HUES6 (cell line): ENCODE measurements at regions not wholly inside any gene's neighbourhood (a gene's known extent, or its start where the extent isn't known, plus 50 kb on each side); places are given as distances from the start of the nearest gene placed in this dataset.

ENCODE experiments used
- H3K27ac ChIP-seq: 2 replicates; pipeline ENCODE4 v1.7.0; 2013; ENCODE audit warnings: low read depth, mild to moderate bottlenecking, low read length, inconsistent platforms
- H3K27me3 ChIP-seq: 2 replicates; pipeline ENCODE4 v1.6.1; 2013; ENCODE audit warnings: low read length; ENCODE audit not compliant: control insufficient read depth, insufficient read depth
- H3K36me3 ChIP-seq: 2 replicates; pipeline ENCODE4 v1.6.1; 2013; ENCODE audit warnings: low read length; ENCODE audit not compliant: control insufficient read depth, insufficient read depth
- H3K4me1 ChIP-seq: 2 replicates; pipeline ENCODE4 v1.6.1; 2013; ENCODE audit warnings: low read length; ENCODE audit not compliant: control insufficient read depth, insufficient read depth
- H3K4me3 ChIP-seq: 2 replicates; pipeline ENCODE4 v1.5.1; 2013; ENCODE audit warnings: low read depth, low read length
- H3K9ac ChIP-seq: one replicate; pipeline ENCODE4 v1.6.1; 2013; ENCODE audit warnings: mild to moderate bottlenecking, low read length
- H3K9me3 ChIP-seq: 2 replicates; pipeline ENCODE4 v1.6.1; 2013; ENCODE audit warnings: low read depth, low read length; ENCODE audit not compliant: control insufficient read depth, insufficient read depth

GRCh38 chr11:37830529-37830928 lies 1232.5 kb upstream of the RAG2 start:
- Histone ChIP-seq H3K36me3 (no peaks in the 10 kb centered on the region), H3K9ac (no peak overlapping the region), H3K9me3 (no peaks in the 10 kb centered on the region), H3K4me3 (no peak overlapping the region), H3K27me3 (no peaks in the 10 kb centered on the region), H3K27ac (no peak overlapping the region), H3K4me1 (no peaks in the 10 kb centered on the region)

DNA sequence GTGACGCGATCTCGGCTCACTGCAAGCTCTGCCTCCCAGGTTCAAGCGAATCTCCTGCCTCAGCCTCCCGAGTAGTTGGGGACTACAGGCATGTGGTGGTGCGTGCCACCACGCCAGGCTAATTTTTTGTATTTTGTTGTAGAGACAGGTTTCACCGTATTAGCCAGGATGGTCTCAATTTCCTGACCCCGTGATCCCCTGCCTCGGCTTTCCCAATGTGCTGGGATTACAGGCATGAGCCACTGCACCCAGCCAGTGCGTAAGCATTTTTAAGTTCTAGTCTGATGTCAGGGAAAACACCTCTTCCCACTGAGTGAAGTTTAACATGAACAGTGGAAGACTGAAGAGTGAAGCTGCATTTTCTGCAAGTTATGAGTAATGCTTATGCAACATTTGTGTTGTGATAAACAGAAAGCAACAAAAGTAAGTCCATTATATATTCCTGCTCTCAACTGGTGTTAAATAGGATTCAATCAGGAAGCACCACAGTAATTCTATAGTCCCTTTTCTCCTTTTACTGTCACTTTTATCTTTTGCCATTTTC lies 1219.8 kb upstream of the RAG2 start:
- Histone ChIP-seq H3K4me3 (no peak overlapping the region), H3K9ac (no peak overlapping the region), H3K4me1 (peaks cover 2% of the 10 kb centered on the region; the same call in 1 of the 2 replicates), H3K27ac (no peak overlapping the region), H3K27me3 (no peaks in the 10 kb centered on the region), H3K9me3 (no peaks in the 10 kb centered on the region), H3K36me3 (no peaks in the 10 kb centered on the region)

DNA sequence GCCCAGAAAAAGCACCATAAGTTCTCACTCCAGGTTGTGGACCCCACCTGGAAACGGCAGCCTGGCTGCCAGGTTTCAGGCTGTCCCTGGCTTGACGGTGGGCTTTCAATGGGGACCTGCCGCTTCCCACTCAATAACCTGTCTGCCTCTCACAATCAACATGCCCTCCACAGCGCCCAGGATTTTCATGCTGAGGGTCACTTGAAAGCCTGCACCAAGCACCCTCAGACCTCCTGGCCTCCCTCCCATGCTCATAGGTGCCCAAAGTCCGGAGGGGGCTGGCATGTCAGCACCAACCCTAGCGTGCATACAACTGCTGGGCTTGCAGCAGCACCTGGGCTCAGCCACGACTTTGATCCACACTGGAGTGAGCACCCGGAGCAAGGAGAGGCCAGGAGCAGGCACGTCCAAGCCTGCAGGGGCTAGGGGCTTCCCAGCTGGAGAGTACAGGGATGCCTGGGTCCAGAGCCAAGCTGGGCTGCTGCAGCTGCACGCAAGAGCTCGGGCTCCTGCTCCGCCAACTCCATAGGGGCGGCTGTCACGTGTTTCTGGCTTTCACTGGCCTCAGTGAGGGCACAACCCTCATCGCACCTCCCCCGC lies 1214.3 kb upstream of the RAG2 start:
- Histone ChIP-seq H3K9ac (no peak overlapping the region), H3K27ac (no peak overlapping the region), H3K9me3 (no peaks in the 10 kb centered on the region), H3K4me1 (peaks cover 6% of the 10 kb centered on the region; the same call in 1 of the 2 replicates), H3K36me3 (no peaks in the 10 kb centered on the region), H3K27me3 (no peaks in the 10 kb centered on the region), H3K4me3 (no peak overlapping the region)

GRCh38 chr11:37811349-37811748 lies 1213.3 kb upstream of the RAG2 start:
- no peaks in the 10 kb centered on the region for H3K9me3 ChIP-seq
- no peak overlapping the region for H3K9ac ChIP-seq
- no peak overlapping the region for H3K27ac ChIP-seq
- no peaks in the 10 kb centered on the region for H3K36me3 ChIP-seq
- no peak overlapping the region for H3K4me3 ChIP-seq
- no peaks in the 10 kb centered on the region for H3K27me3 ChIP-seq
- peaks cover 6% of the 10 kb centered on the region; the same call in 1 of the 2 replicates for H3K4me1 ChIP-seq

GRCh38 chr11:37804666-37805065 lies 1206.6 kb upstream of the RAG2 start:
- no peaks in the 10 kb centered on the region for H3K9me3 ChIP-seq
- H3K4me1 ChIP-seq: no peaks in the 10 kb centered on the region
- H3K9ac ChIP-seq: no peak overlapping the region
- no peaks in the 10 kb centered on the region for H3K36me3 ChIP-seq
- H3K27ac ChIP-seq: no peak overlapping the region
- no peaks in the 10 kb centered on the region for H3K27me3 ChIP-seq
- no peak overlapping the region for H3K4me3 ChIP-seq

DNA sequence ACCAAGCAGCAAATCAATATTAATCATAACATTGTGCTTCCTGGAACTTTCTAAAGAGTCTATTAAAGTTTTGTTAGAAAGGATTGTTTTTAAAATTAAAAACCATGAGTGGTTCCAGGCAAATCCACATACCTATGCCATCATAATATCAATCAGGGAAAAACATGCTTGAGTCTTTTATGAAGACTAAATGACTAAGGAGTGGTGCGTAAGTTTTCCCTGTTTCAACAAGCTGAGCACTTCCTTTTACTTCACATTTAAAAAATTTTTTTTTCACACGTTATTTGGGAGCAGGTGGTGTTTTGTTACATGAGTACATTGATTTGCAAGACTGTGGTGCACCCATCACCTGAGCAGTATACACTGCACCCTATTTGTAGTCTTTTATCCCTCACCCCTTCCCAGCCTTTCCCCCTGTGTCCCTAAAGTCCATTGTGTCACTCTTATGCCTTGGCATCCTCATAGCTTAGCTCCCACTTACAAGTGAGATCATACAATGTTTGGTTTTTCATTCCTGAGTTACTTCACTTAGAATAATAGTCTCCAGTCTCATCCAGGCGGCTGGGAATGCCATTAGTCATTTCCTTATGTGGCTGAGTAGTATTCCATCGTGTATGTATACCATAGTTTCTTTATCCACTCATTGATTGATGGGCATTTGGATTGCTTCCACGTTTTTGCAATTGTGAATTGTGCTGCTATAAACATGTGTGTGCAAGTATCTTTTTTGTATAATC lies 1190.3 kb upstream of the RAG2 start:
- H3K4me3 ChIP-seq: no peak overlapping the region
- H3K27me3 ChIP-seq: no peaks in the 10 kb centered on the region
- H3K9ac ChIP-seq: no peak overlapping the region
- no peaks in the 10 kb centered on the region for H3K4me1 ChIP-seq
- no peaks in the 10 kb centered on the region for H3K36me3 ChIP-seq
- H3K27ac ChIP-seq: no peak overlapping the region
- 0 out of 2 replicates have a peak, but pooled peaks cover 3% of the 10 kb centered on the region for H3K9me3 ChIP-seq

DNA sequence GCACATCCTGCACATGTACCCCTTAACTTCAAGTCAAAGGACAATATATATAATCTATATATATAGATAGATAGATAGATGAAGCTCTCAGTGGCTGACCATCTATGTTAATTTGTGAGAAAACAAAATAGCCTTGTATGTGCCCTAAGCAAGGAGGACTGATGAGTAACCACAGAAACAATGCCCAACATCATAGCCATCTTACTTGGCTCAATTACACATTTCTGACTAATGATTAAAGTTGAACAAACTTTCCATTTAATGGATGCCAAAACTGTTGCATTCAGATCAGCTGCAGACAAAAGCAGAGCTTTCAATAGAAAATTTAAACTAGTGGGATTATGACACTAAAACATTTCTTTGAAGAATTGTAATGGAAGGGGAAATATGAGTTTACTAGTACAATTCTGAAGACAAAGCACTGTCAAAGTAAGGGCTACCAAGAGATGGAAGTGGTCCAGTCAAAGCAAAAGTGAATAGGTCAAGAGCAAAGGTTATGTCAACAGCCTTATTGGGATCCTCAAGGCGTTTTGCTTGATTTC lies 1188.2 kb upstream of the RAG2 start:
- no peak overlapping the region for H3K4me3 ChIP-seq
- no peaks in the 10 kb centered on the region for H3K27me3 ChIP-seq
- no peaks in the 10 kb centered on the region for H3K4me1 ChIP-seq
- H3K9ac ChIP-seq: no peak overlapping the region
- peaks cover 10% of the 10 kb centered on the region; the same call in 1 of the 2 replicates for H3K9me3 ChIP-seq
- H3K27ac ChIP-seq: no peak overlapping the region
- no peaks in the 10 kb centered on the region for H3K36me3 ChIP-seq

GRCh38 chr11:37774441-37774840 lies 1176.4 kb upstream of the RAG2 start:
- Histone ChIP-seq H3K27ac (no peak overlapping the region), H3K36me3 (no peaks in the 10 kb centered on the region), H3K9me3 (no peaks in the 10 kb centered on the region), H3K27me3 (no peaks in the 10 kb centered on the region), H3K4me3 (no peak overlapping the region), H3K9ac (no peak overlapping the region), H3K4me1 (no peaks in the 10 kb centered on the region)

DNA sequence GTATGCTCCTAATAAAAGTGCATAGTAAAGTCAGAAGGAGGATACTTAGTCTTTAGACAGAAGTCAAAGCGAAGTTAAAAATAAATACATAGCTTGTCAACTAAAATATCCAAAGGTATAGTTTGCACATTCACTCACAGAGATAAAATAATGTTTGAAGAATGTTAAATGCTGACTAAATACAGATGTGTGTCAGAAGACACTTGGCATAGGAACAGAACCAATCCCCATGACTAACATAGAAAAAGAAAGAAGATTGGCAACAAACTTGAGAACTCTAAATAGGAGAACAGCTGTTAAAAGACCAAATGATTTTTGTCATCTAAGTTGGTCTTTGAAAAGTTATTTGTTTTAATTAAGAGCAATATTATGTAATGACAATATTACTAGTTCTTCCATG lies 1172.1 kb upstream of the RAG2 start:
- Histone ChIP-seq H3K36me3 (no peaks in the 10 kb centered on the region), H3K9ac (no peak overlapping the region), H3K9me3 (no peaks in the 10 kb centered on the region), H3K27ac (no peak overlapping the region), H3K27me3 (no peaks in the 10 kb centered on the region), H3K4me1 (no peaks in the 10 kb centered on the region), H3K4me3 (no peak overlapping the region)

- Histone ChIP-seq H3K9me3 (no peaks in the 10 kb centered on the region), H3K27ac (no peak overlapping the region), H3K9ac (no peak overlapping the region), H3K4me3 (no peak overlapping the region), H3K36me3 (no peaks in the 10 kb centered on the region), H3K4me1 (no peaks in the 10 kb centered on the region), H3K27me3 (no peaks in the 10 kb centered on the region)
Observed at GRCh38 chr11:37762079-37762478, 1164.0 kb upstream of the RAG2 start.

DNA sequence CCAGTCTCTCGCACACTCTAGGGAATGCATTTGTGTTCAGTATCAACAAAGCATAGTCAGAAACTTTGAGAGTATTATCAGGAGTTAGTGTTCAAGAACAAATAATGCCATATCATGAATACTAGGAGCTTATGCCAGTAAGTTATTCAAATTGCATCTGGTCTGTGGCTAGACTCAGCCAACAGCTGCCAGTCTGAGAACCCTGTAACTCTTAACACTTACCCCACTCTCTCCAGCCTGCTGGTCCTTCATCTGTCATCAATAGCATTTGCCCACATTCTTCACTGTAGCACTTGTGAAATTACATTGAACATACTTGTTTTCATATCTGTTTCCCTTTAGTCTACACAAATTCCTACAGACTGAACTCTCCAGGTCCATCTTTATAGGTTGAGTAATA lies 1157.5 kb upstream of the RAG2 start:
- no peak overlapping the region for H3K4me3 ChIP-seq
- H3K27me3 ChIP-seq: no peaks in the 10 kb centered on the region

More for the DNA sequence above, 1157.5 kb upstream of the RAG2 start:
- Histone ChIP-seq H3K4me1 (no peaks in the 10 kb centered on the region), H3K9me3 (no peaks in the 10 kb centered on the region), H3K9ac (no peak overlapping the region), H3K36me3 (no peaks in the 10 kb centered on the region), H3K27ac (no peak overlapping the region)
